ENCODE measurements at regions not wholly inside any gene's neighbourhood (a gene's known extent, or its start where the extent isn't known, plus 50 kb on each side); places are given as distances from the start of the nearest gene placed in this dataset.
"Not testable (repeated sequence)": the region's sequence is repeated elsewhere in the genome, so short reads cannot be mapped to it uniquely, and the experiment has no call there.

- no peak for DNase-seq
Measured at GRCh38 chr18:43744960-43745745, 467.9 kb upstream of the SYT4 start.

GRCh38 chr18:43751203-43751602 lies 473.9 kb upstream of the SYT4 start:
- no peak for DNase-seq

- DNase-seq = no peak
Measured at GRCh38 chr18:43751835-43752234, 474.5 kb upstream of the SYT4 start.

- no peak for DNase-seq
Measured at GRCh38 chr18:43757273-43757672, 480.0 kb upstream of the SYT4 start.

- no peak for DNase-seq
Measured at GRCh38 chr18:43758734-43759133, 481.4 kb upstream of the SYT4 start.

- DNase-seq = no peak
Measured at GRCh38 chr18:43760010-43760409, 482.7 kb upstream of the SYT4 start.

GRCh38 chr18:43772907-43773306 lies 495.6 kb upstream of the SYT4 start:
- DNase-seq = no peak

GRCh38 chr18:43774497-43774896 lies 497.2 kb upstream of the SYT4 start:
- DNase-seq = no peak

GRCh38 chr18:43775591-43775990 lies 498.3 kb upstream of the SYT4 start:
- DNase-seq = no peak

GRCh38 chr18:43776997-43777396 lies 499.7 kb upstream of the SYT4 start:
- no peak for DNase-seq

GRCh38 chr18:43777636-43778304 lies 500.5 kb upstream of the SYT4 start:
- no peak for DNase-seq

GRCh38 chr18:43780782-43781340 lies 503.6 kb upstream of the SYT4 start:
- DNase-seq = no peak

GRCh38 chr18:43785158-43785557 lies 507.9 kb upstream of the SYT4 start:
- no peak for DNase-seq

- DNase-seq = no peak
Measured at GRCh38 chr18:43786893-43787292, 509.6 kb upstream of the SYT4 start.

GRCh38 chr18:43787721-43788120 lies 510.4 kb upstream of the SYT4 start:
- not testable (repeated sequence) for DNase-seq

GRCh38 chr18:43789234-43790000 lies 512.1 kb upstream of the SYT4 start:
- DNase-seq = no peak

- DNase-seq = no peak
Measured at GRCh38 chr18:43793910-43794309, 516.6 kb upstream of the SYT4 start.

- no peak for DNase-seq
Measured at GRCh38 chr18:43794363-43794762, 517.1 kb upstream of the SYT4 start.

GRCh38 chr18:43797347-43797746 lies 520.1 kb upstream of the SYT4 start:
- no peak for DNase-seq

GRCh38 chr18:43800584-43800983 lies 523.3 kb upstream of the SYT4 start:
- no peak for DNase-seq

- no peak for DNase-seq
Measured at GRCh38 chr18:43805646-43806194, 528.4 kb upstream of the SYT4 start.

GRCh38 chr18:43812627-43813026 lies 535.3 kb upstream of the SYT4 start:
- DNase-seq = no peak

GRCh38 chr18:43819397-43819796 lies 542.1 kb upstream of the SYT4 start:
- no peak for DNase-seq

All from activated CD4-positive, alpha-beta T cell treated with anti-CD3 and anti-CD28 coated beads, Interleukin-10, Interleukin-2, amounts not matched to agents 100 ng/mL and 50 ng/mL, durations not matched to agents 16 hours and 8 hours (primary cell).